GM12872 (cell line): ENCODE measurements at regions not wholly inside any gene's neighbourhood (a gene's known extent, or its start where the extent isn't known, plus 50 kb on each side); places are given as distances from the start of the nearest gene placed in this dataset.

Experiments
- TF ChIP-seq, protein P1 (sequence below): IDR thresholded peaks from 3 replicates; pipeline ENCODE4 v1.5.1; 2011; ENCODE audit warnings: low read depth, mild to moderate bottlenecking, low read length, moderate library complexity; ENCODE audit not compliant: insufficient read depth

DNA sequence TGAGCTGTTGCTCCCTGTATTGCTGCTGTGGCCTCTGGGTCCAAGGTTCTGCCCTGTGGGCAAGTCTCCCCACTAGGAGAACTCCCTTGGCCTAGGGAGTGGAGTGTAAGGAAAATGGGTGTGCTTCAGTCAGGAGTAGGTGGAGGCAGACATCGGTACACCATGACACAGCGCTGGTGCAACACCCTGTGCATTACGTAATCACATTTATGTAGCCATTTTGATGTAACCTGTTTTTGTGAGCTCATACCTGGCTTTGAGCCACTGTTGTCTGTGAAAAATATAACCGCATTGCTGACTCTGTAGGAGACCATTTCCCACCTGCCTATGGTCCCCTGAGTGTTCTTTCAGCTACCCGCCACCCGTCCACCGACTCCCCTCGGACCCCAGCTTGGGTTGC, 700.5 kb upstream of the AGA start:
- TF ChIP-seq, protein P1, sequence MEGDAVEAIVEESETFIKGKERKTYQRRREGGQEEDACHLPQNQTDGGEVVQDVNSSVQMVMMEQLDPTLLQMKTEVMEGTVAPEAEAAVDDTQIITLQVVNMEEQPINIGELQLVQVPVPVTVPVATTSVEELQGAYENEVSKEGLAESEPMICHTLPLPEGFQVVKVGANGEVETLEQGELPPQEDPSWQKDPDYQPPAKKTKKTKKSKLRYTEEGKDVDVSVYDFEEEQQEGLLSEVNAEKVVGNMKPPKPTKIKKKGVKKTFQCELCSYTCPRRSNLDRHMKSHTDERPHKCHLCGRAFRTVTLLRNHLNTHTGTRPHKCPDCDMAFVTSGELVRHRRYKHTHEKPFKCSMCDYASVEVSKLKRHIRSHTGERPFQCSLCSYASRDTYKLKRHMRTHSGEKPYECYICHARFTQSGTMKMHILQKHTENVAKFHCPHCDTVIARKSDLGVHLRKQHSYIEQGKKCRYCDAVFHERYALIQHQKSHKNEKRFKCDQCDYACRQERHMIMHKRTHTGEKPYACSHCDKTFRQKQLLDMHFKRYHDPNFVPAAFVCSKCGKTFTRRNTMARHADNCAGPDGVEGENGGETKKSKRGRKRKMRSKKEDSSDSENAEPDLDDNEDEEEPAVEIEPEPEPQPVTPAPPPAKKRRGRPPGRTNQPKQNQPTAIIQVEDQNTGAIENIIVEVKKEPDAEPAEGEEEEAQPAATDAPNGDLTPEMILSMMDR, result no peak

DNA sequence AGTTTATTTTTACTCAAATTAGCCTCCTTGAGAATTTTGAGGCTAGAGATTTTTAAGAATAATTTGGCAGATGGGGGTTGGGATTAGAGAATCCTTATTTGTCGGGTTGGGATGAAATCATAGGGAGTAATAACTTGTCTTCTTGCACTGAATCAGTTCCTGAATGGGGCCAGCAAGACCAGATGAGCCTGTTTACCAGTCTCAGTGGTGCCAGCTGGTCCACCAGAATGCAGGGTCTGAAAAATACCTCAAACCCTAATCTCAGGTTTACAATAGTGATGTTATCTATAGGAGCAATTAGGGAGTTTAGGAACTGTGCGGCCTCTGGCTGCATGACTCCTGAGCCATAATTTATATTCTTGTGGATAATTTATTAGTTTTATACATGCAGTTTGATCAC, 705.9 kb upstream of the AGA start:
- TF ChIP-seq, protein P1, result no peak

DNA sequence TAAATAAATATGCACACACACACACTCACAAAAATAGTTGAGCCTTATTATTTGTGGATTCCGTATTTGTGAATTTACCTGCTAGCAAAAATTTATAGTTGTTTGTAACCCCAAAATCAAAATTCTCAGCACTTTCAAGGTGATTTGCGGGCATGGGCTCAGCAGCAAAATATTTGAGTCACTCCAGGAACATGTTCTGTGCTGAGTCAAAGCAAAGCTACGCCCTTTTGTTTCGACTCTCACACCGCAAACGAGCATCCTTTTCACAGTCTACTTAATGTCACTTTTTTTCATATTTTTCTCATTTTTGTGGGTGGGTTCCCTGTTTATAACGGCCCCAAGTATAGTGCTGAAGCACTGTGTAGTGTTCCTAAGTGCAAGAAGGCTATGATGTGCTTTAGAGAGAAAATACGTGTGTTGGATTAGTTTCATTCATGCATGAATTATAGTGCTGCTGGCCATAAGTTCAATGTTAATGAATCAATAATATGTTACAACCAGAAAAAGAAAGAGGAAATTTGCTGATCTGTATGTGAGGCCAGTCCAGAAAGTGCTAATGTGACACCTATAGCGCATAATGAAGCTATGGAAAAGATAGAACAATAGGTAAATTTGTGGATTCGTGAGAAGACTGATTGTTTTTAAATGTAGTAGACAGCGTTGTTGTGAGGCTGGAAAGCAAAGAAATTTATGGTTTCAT, 723.2 kb upstream of the AGA start:
- TF ChIP-seq, protein P1, result no peak

DNA sequence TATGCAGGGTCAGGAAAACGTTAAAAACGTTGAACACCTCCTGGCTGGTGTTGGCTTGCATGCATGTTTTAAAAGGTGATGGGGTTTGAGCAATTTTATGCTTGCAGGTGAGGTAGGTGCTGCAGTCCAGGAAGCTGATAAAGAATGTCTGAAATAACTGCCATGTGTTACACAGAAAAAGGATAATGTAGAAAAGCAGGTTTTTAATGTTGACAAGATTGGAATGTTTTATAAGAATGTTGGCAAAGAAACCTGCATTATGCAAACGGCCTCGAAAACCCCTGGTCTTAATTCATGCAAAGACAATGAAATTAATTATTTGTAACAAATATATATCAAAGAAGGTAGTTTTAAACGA, 723.7 kb upstream of the AGA start:
- TF ChIP-seq, protein P1, result no peak

DNA sequence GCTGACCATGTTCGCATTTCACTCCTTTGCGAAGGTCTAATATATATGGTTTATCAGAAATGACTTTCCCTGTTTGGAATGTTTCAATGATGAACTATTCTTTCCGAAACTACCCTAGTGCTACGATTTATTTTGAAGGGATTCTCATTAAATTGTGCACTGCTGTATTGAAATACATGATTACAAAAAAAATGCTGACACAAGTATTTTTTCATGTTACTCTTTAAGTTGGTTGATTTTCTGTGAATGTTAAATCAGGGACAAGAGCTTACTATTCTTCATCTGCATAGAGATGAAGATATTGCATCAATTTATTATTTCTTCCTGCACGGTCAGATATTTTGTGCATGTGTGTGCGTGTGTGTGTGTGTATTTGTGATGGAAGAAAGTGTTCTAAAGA, 731.5 kb upstream of the AGA start:
- TF ChIP-seq, protein P1, result no peak

DNA sequence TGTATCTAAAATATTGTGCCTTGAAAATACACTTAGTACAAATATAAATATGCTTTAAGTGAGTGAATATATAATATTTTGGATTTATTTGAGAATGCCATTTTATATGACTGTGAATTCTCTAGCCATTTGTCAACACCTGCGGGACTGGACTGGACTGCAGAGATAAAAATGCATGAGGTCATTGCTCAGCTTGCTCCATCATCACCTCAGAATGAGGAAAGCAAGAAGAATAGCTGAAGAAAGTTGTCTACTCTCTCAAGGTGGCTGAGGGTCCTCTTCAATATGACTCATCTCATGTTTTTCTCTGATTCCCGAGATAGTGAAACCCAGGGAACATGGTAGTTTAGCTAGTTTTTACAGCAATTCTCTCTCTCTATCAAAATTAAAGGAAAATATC, 732.5 kb upstream of the AGA start:
- TF ChIP-seq, protein P1, result no peak

DNA sequence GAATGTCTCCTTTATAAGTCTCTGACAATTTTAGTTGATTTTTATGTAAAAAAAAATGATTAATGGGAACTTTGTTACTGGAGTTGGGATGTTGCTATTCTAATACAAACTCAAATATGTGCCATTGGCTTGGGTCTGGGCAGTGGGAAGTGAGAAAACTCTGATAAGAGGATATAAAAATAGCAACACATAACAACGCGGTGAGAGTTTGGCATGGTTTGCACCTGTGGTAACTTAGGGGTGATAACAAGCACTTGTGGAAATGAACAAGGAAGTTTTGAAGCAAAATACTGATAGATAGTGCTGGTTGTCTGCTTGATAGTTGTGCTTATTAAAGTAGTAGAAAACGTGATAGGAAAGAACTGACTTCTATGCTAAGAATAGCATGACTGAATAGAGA, 743.3 kb upstream of the AGA start:
- TF ChIP-seq, protein P1, result no peak
